GM12874 (cell line): ENCODE measurements at regions not wholly inside any gene's neighbourhood (a gene's known extent, or its start where the extent isn't known, plus 50 kb on each side); places are given as distances from the start of the nearest gene placed in this dataset.

Source experiments
- TF ChIP-seq, protein P1 (sequence below): IDR thresholded peaks from 2 replicates; pipeline ENCODE4 v1.5.1; 2011; ENCODE audit warnings: low read depth, mild to moderate bottlenecking, control low read depth, low read length, moderate library complexity; ENCODE audit not compliant: insufficient read depth

DNA sequence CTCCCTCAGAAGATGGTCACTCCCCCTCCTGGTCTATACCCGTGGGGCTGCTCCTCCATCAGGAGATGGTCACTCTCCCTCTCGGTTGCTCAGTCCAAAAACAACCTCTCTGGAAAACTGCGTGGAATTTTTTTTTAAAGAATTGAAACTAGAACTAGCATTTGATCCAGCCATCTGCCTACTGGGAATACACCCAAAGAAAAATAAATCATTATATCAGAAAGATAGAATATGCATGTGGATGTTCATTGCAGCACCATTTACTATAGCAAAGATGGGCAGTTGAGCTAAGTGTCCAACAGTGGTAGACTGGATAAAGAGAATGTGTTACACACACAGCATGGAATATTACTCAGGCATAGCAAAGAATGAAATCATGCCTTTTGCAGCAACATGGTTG is 75.7 kb upstream of the B3GAT1 start:
- TF ChIP-seq, protein P1, sequence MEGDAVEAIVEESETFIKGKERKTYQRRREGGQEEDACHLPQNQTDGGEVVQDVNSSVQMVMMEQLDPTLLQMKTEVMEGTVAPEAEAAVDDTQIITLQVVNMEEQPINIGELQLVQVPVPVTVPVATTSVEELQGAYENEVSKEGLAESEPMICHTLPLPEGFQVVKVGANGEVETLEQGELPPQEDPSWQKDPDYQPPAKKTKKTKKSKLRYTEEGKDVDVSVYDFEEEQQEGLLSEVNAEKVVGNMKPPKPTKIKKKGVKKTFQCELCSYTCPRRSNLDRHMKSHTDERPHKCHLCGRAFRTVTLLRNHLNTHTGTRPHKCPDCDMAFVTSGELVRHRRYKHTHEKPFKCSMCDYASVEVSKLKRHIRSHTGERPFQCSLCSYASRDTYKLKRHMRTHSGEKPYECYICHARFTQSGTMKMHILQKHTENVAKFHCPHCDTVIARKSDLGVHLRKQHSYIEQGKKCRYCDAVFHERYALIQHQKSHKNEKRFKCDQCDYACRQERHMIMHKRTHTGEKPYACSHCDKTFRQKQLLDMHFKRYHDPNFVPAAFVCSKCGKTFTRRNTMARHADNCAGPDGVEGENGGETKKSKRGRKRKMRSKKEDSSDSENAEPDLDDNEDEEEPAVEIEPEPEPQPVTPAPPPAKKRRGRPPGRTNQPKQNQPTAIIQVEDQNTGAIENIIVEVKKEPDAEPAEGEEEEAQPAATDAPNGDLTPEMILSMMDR = no peak

DNA sequence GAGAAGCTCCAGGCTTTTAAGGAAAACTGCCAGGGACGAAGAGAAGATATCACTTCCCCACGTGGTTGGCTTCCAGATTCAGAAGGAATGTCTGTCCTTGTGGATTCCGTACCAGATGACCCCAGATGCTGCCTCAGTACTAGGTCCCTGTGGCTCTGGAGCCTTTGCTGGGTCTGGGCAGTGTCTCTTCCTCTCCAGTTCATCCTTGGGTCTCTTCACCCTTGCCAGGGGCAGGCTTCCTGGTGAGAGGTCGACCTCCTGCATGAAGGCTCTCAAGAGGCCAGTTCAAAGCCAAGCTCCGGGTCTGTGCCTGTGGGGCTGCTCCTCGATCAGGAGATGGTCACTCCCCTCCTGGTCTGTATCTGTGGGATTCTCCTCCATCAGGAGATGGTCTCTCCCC is 74.7 kb upstream of the B3GAT1 start:
- TF ChIP-seq, protein P1 = no peak

DNA sequence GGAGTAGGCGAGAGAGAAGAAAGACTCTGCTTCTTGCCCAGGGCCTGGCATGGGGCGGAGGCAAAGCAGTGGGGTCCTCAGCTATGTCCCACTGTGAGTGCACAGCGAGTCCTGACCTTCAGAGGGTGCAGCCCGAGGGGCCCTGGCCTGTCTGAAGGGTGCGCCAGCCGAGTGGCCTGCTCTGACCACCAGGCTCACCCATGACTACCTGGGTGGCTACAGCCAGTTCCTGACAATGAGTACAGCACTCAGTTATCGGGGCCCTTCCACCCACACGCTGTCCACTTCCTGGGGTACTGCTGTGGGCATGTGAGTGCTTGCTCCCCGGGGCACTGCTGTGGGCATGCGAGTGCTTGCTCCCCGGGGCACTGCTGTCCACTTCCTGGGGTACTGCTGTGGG is 74.1 kb upstream of the B3GAT1 start:
- TF ChIP-seq, protein P1 = no peak

DNA sequence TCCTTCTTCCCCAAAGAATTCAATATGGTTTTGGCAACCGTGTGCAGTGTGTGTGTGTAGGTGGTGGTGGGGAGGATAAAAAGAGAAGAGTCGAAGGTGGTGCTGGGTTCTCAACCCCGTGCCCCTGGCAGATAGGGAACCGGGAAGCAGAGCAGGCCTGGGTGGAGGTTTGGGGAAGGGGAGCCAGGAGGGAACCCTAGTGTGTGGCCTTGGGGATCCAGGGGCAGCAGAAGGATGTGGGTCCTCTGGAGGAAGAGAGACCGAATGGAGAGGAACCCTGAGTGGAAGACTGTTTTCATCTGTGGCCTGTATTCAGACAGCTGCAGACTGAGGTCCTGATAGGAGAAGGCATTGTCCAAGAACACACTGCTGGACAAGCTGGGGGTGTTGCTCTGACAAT is 73.3 kb upstream of the B3GAT1 start:
- TF ChIP-seq, protein P1 = no peak

DNA sequence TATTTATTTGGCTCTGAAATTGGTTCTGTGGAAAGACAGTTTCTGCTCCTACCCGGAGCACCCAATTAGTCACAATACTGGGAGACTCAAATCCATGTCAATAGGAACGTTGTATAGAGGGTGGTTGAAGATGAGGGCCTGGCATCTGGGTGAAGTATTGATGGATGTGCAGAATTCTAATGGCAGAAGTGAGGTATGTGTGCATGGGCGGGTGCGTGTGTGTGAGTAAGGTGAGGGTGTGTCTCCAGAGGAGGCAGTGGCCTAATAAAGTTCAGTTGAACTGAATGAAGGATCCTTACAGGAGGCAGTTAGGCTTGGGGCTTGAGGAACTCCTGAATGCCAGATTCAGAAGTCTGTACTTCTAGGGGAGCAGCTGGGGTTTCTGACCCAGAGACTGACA is 71.8 kb upstream of the B3GAT1 start:
- TF ChIP-seq, protein P1 = no peak

DNA sequence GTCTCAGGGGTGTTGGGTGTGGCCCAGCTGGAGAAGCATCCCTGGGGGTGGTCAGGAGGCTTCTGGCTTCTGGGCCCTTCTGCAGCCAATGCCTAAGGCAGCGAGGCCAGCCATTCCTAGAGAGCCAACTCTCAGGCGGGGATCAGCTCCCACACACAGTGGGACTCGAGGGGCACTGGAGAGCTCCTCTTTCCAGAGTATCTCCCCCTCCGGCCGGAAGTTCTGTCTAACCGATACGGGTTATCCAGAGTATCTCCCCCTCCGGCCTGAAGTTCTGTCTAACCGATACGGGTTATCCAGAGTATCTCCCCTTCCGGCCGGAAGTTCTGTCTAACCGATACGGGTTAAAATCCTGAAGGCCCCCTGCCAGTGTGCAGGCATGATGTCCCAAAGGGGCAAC is 71.2 kb upstream of the B3GAT1 start:
- TF ChIP-seq, protein P1 = no peak

DNA sequence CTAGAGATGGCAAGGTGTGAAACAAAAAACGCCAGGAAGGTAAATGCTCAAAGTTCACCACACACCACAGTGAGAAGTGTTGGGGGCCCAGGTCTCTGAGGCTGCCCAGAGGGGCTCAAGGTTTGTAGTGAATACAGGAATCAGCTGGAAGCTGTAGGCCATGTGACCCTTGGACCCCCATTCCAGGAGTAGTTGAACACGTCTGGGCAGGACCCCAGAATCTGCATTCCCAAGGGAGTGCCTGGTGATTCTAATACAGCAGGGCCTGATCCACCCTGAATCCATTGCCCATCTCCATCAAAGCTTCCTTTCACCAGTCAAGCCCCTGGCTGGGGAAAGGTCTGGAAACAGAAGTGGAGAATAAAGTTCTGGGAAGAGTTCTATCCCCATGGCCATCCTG is 70.8 kb upstream of the B3GAT1 start:
- TF ChIP-seq, protein P1 = no peak
